ENCODE measurements at regions not wholly inside any gene's neighbourhood (a gene's known extent, or its start where the extent isn't known, plus 50 kb on each side); places are given as distances from the start of the nearest gene placed in this dataset.

DNA sequence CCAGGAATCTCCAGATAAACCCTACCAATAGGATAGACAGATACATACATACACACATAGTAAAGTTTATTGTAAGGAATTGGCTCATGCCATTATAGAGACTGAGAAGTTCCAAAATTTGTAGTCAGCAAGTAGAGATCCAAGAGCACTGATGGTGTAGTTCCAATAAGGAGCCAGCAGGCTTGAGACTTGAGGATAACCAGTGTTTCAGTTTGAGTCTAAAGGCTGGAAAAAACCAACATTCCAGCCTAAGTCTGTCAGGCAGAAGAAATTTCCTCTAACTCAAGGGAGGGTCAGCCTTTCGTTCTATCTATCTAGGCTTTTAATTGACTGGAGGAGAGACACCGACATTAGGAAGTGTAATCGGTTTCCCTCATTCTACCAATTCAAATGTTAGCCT is 110.2 kb upstream of the TSHZ3 start:
- Mint-ChIP-seq H3K27me3 (no peaks in the 10 kb centered on the region), H3K36me3 (ENCODE audit: low read depth) (no peaks in the 10 kb centered on the region), H3K9me3 (peaks cover 10% of the 10 kb centered on the region), H3K4me1 (no peaks in the 10 kb centered on the region), H3K27ac (no peak overlapping the region), H3K4me3 (no peak overlapping the region)
- DNase-seq (no peak), ATAC-seq (ENCODE audit: low read depth) (no peak)
- intact Hi-C loops (cut with micrococcal nuclease): no loop called here
- ChIA-PET CTCF (no interaction called here), POLR2A (no interaction called here)
- TF ChIP-seq, protein P1, sequence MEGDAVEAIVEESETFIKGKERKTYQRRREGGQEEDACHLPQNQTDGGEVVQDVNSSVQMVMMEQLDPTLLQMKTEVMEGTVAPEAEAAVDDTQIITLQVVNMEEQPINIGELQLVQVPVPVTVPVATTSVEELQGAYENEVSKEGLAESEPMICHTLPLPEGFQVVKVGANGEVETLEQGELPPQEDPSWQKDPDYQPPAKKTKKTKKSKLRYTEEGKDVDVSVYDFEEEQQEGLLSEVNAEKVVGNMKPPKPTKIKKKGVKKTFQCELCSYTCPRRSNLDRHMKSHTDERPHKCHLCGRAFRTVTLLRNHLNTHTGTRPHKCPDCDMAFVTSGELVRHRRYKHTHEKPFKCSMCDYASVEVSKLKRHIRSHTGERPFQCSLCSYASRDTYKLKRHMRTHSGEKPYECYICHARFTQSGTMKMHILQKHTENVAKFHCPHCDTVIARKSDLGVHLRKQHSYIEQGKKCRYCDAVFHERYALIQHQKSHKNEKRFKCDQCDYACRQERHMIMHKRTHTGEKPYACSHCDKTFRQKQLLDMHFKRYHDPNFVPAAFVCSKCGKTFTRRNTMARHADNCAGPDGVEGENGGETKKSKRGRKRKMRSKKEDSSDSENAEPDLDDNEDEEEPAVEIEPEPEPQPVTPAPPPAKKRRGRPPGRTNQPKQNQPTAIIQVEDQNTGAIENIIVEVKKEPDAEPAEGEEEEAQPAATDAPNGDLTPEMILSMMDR (IDR thresholded peaks at IDR 0.05): no peak

DNA sequence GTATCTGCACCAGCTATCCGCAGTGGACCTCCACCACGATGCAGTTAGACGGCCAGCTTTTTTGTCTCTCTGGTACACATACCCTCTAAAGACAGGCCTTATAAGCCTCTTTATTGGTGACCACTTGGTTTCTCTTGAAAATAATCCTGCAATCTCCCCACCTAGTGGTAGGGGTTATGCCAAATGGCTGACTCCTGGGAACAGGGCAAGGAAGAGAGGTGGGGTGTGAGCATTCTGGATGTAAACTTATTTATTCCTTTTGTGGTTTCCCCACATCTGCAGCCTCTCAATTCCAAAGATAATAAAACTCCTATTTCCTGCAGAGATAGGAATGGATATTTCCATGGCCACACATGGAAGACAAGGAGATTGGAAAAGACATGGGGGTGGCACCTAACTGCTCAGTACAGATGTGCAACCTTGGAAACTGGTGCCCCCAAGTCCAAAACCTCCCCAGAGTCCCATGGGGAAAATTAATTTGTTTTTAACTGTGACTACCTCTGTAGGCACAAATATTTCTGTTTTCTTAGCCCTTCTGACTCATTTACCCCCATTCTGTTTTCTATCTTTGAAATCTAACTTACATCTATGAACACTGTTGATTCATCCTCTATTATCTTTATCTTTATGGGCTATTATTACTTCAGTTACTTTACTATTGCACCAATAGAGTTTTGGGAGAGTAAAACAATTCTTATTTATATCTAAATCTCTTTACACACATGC is 112.7 kb upstream of the TSHZ3 start:
- ChIA-PET POLR2A (no interaction called here), CTCF (no interaction called here)
- Mint-ChIP-seq H3K27ac (no peak overlapping the region), H3K4me3 (no peak overlapping the region), H3K27me3 (no peaks in the 10 kb centered on the region), H3K4me1 (no peaks in the 10 kb centered on the region), H3K36me3 (ENCODE audit: low read depth) (no peaks in the 10 kb centered on the region), H3K9me3 (peaks cover 4% of the 10 kb centered on the region)
- no peak for DNase-seq
- no peak for ATAC-seq (ENCODE audit: low read depth)
- TF ChIP-seq, protein P1 (IDR thresholded peaks at IDR 0.05): no peak
- intact Hi-C loops (cut with micrococcal nuclease): no loop called here

- no peak for ATAC-seq (ENCODE audit: low read depth)
- no peaks in the 10 kb centered on the region for H3K4me1 Mint-ChIP-seq
- H3K9me3 Mint-ChIP-seq: peaks cover 9% of the 10 kb centered on the region
- no peaks in the 10 kb centered on the region for H3K36me3 Mint-ChIP-seq (ENCODE audit: low read depth)
- no peak overlapping the region for H3K4me3 Mint-ChIP-seq
- H3K27ac Mint-ChIP-seq: no peak overlapping the region
- TF ChIP-seq, protein P1 (IDR thresholded peaks at IDR 0.05): no peak
- intact Hi-C loops (cut with micrococcal nuclease): no loop called here
- H3K27me3 Mint-ChIP-seq: no peaks in the 10 kb centered on the region
- DNase-seq: no peak
- POLR2A ChIA-PET: no interaction called here
- CTCF ChIA-PET: no interaction called here
Measured at GRCh38 chr19:31470229-31470939, 121.1 kb upstream of the TSHZ3 start.

GRCh38 chr19:31470952-31471351 is 121.7 kb upstream of the TSHZ3 start:
- ATAC-seq (ENCODE audit: low read depth): no peak
- no peak for DNase-seq
- TF ChIP-seq, protein P1 (IDR thresholded peaks at IDR 0.05): no peak
- peaks cover 9% of the 10 kb centered on the region for H3K9me3 Mint-ChIP-seq
- POLR2A ChIA-PET: no interaction called here
- H3K36me3 Mint-ChIP-seq (ENCODE audit: low read depth): no peaks in the 10 kb centered on the region
- CTCF ChIA-PET: no interaction called here
- no peaks in the 10 kb centered on the region for H3K27me3 Mint-ChIP-seq
- H3K4me1 Mint-ChIP-seq: no peaks in the 10 kb centered on the region
- no peak overlapping the region for H3K4me3 Mint-ChIP-seq
- H3K27ac Mint-ChIP-seq: no peak overlapping the region
- intact Hi-C loops (cut with micrococcal nuclease): no loop called here

GRCh38 chr19:31478241-31478640 is 129.0 kb upstream of the TSHZ3 start:
- ATAC-seq (ENCODE audit: low read depth): no peak
- Mint-ChIP-seq H3K4me1 (no peaks in the 10 kb centered on the region), H3K27me3 (no peaks in the 10 kb centered on the region), H3K36me3 (ENCODE audit: low read depth) (no peaks in the 10 kb centered on the region), H3K27ac (no peak overlapping the region), H3K4me3 (no peak overlapping the region), H3K9me3 (peaks cover 3% of the 10 kb centered on the region)
- intact Hi-C loops (cut with micrococcal nuclease): no loop called here
- POLR2A ChIA-PET: no interaction called here
- TF ChIP-seq, protein P1 (IDR thresholded peaks at IDR 0.05): no peak
- CTCF ChIA-PET: no interaction called here
- no peak for DNase-seq
